Stimulated activated CD8-positive, alpha-beta memory T cell treated with anti-CD3 and anti-CD28 coated beads, Interleukin-15, amount 100 ng/mL, for 48 hours (primary cell): ENCODE measurements at regions not wholly inside any gene's neighbourhood (a gene's known extent, or its start where the extent isn't known, plus 50 kb on each side); places are given as distances from the start of the nearest gene placed in this dataset.
"Not testable (repeated sequence)": the region's sequence is repeated elsewhere in the genome, so short reads cannot be mapped to it uniquely, and the experiment has no call there.

Experiments used
- DNase-seq, 2 donors: peaks; one replicate each; pipeline ENCODE4 v3.0.0-alpha.2; 2020; ENCODE audit warnings: low read depth in 2 of 2

- DNase-seq: no peak
These were observed 138.8 kb upstream of the TLE3 start for GRCh38 chr15:70236341-70237086.

GRCh38 chr15:70235347-70235746 is 137.6 kb upstream of the TLE3 start:
- DNase-seq: no peak

- DNase-seq: no peak
These were observed 136.7 kb upstream of the TLE3 start for GRCh38 chr15:70234256-70234905.

GRCh38 chr15:70231484-70231883 is 133.8 kb upstream of the TLE3 start:
- no peak for DNase-seq

GRCh38 chr15:70227918-70228317 is 130.2 kb upstream of the TLE3 start:
- DNase-seq: not testable (repeated sequence)

- DNase-seq: no peak
These were observed 129.4 kb upstream of the TLE3 start for GRCh38 chr15:70227147-70227546.

GRCh38 chr15:70226337-70226980 is 128.7 kb upstream of the TLE3 start:
- DNase-seq: no peak

GRCh38 chr15:70225416-70225815 is 127.7 kb upstream of the TLE3 start:
- DNase-seq: no peak

GRCh38 chr15:70222606-70223005 is 124.9 kb upstream of the TLE3 start:
- no peak for DNase-seq

- no peak for DNase-seq
These were observed 122.9 kb upstream of the TLE3 start for GRCh38 chr15:70220490-70221096.

GRCh38 chr15:70219966-70220365 is 122.2 kb upstream of the TLE3 start:
- no peak for DNase-seq

GRCh38 chr15:70219256-70219895 is 121.7 kb upstream of the TLE3 start:
- DNase-seq: no peak

GRCh38 chr15:70217226-70218160 is 119.8 kb upstream of the TLE3 start:
- no peak for DNase-seq

- DNase-seq: no peak
These were observed 118.2 kb upstream of the TLE3 start for GRCh38 chr15:70215951-70216350.

- no peak for DNase-seq
These were observed 117.4 kb upstream of the TLE3 start for GRCh38 chr15:70214941-70215635.

GRCh38 chr15:70214276-70214675 is 116.6 kb upstream of the TLE3 start:
- no peak for DNase-seq

- DNase-seq: no peak
These were observed 116.1 kb upstream of the TLE3 start for GRCh38 chr15:70213794-70214193.

GRCh38 chr15:70212963-70213315 is 115.2 kb upstream of the TLE3 start:
- DNase-seq: no peak

- no peak for DNase-seq
These were observed 114.7 kb upstream of the TLE3 start for GRCh38 chr15:70212286-70212962.

- DNase-seq: no peak
These were observed 112.8 kb upstream of the TLE3 start for GRCh38 chr15:70210528-70210927.
